ENCODE measurements at regions not wholly inside any gene's neighbourhood (a gene's known extent, or its start where the extent isn't known, plus 50 kb on each side); places are given as distances from the start of the nearest gene placed in this dataset.

- no peak for DNase-seq
These were observed 1446.8 kb downstream of the NCAM2 start for GRCh38 chr21:22444990-22445389.

GRCh38 chr21:22450507-22450906, 1452.3 kb downstream of the NCAM2 start:
- DNase-seq = no peak

GRCh38 chr21:22456241-22456640, 1458.0 kb downstream of the NCAM2 start:
- DNase-seq = no peak

GRCh38 chr21:22468893-22469292, 1470.7 kb downstream of the NCAM2 start:
- no peak for DNase-seq

GRCh38 chr21:22474403-22474802, 1476.2 kb downstream of the NCAM2 start:
- no peak for DNase-seq

GRCh38 chr21:22476214-22476613, 1478.0 kb downstream of the NCAM2 start:
- DNase-seq = no peak

- no peak for DNase-seq
These were observed 1478.8 kb downstream of the NCAM2 start for GRCh38 chr21:22476726-22477646.

GRCh38 chr21:22490049-22490448, 1491.8 kb downstream of the NCAM2 start:
- DNase-seq = no peak

GRCh38 chr21:22516230-22516629, 1518.0 kb downstream of the NCAM2 start:
- peak in 1 of 2 donors; percentile 87 for DNase-seq

- DNase-seq = no peak
These were observed 1537.4 kb downstream of the NCAM2 start for GRCh38 chr21:22535630-22536029.

- DNase-seq = peak in 1 of 2 donors; percentile 90
These were observed 1538.3 kb downstream of the NCAM2 start for GRCh38 chr21:22536509-22536908.

- DNase-seq = no peak
These were observed 1546.5 kb downstream of the NCAM2 start for GRCh38 chr21:22544747-22545146.

- DNase-seq = no peak
These were observed 1554.2 kb downstream of the NCAM2 start for GRCh38 chr21:22552390-22552789.

- DNase-seq = no peak
These were observed 1556.6 kb downstream of the NCAM2 start for GRCh38 chr21:22554690-22555316.

GRCh38 chr21:22556829-22557228, 1558.6 kb downstream of the NCAM2 start:
- DNase-seq = no peak

- no peak for DNase-seq
These were observed 1563.7 kb downstream of the NCAM2 start for GRCh38 chr21:22561946-22562345.

GRCh38 chr21:22573834-22574233, 1575.6 kb downstream of the NCAM2 start:
- DNase-seq = no peak

GRCh38 chr21:22575165-22575584, 1577.0 kb downstream of the NCAM2 start:
- peak in 1 of 2 donors; percentile 93 for DNase-seq

- no peak for DNase-seq
These were observed 1581.5 kb downstream of the NCAM2 start for GRCh38 chr21:22579741-22580140.

- no peak for DNase-seq
These were observed 1583.8 kb downstream of the NCAM2 start for GRCh38 chr21:22582026-22582425.

GRCh38 chr21:22584308-22584707, 1586.1 kb downstream of the NCAM2 start:
- no peak for DNase-seq

- no peak for DNase-seq
These were observed 1587.3 kb downstream of the NCAM2 start for GRCh38 chr21:22585558-22585957.

GRCh38 chr21:22597660-22598255, 1599.5 kb downstream of the NCAM2 start:
- DNase-seq = no peak

- DNase-seq = no peak
These were observed 1611.6 kb downstream of the NCAM2 start for GRCh38 chr21:22609802-22610201.

Measured in bone marrow (tissue), 2 donors.